ENCODE measurements at regions not wholly inside any gene's neighbourhood (a gene's known extent, or its start where the extent isn't known, plus 50 kb on each side); places are given as distances from the start of the nearest gene placed in this dataset.

DNA sequence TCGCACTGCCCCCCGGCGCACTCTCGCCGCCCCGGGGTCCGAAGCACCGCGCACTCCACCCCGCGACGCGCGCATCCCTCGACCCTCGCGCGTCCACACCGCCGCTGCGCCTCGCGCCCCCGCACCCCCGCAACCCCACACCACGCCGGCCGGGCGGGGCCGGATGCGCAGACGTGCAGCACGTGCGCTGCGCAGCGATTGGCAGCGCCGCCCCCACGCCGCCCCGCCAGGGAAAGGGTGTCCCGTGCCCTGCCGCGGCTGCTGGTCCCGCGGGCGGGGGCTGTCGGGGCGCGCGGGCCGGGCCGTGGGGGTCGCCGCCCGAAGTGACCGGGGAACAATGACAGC is 53.7 kb upstream of the KDM7A start:
- TF ChIP-seq, protein P1, sequence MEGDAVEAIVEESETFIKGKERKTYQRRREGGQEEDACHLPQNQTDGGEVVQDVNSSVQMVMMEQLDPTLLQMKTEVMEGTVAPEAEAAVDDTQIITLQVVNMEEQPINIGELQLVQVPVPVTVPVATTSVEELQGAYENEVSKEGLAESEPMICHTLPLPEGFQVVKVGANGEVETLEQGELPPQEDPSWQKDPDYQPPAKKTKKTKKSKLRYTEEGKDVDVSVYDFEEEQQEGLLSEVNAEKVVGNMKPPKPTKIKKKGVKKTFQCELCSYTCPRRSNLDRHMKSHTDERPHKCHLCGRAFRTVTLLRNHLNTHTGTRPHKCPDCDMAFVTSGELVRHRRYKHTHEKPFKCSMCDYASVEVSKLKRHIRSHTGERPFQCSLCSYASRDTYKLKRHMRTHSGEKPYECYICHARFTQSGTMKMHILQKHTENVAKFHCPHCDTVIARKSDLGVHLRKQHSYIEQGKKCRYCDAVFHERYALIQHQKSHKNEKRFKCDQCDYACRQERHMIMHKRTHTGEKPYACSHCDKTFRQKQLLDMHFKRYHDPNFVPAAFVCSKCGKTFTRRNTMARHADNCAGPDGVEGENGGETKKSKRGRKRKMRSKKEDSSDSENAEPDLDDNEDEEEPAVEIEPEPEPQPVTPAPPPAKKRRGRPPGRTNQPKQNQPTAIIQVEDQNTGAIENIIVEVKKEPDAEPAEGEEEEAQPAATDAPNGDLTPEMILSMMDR (IDR thresholded peaks at IDR 0.05), result no peak
- TF ChIP-seq, protein P2, sequence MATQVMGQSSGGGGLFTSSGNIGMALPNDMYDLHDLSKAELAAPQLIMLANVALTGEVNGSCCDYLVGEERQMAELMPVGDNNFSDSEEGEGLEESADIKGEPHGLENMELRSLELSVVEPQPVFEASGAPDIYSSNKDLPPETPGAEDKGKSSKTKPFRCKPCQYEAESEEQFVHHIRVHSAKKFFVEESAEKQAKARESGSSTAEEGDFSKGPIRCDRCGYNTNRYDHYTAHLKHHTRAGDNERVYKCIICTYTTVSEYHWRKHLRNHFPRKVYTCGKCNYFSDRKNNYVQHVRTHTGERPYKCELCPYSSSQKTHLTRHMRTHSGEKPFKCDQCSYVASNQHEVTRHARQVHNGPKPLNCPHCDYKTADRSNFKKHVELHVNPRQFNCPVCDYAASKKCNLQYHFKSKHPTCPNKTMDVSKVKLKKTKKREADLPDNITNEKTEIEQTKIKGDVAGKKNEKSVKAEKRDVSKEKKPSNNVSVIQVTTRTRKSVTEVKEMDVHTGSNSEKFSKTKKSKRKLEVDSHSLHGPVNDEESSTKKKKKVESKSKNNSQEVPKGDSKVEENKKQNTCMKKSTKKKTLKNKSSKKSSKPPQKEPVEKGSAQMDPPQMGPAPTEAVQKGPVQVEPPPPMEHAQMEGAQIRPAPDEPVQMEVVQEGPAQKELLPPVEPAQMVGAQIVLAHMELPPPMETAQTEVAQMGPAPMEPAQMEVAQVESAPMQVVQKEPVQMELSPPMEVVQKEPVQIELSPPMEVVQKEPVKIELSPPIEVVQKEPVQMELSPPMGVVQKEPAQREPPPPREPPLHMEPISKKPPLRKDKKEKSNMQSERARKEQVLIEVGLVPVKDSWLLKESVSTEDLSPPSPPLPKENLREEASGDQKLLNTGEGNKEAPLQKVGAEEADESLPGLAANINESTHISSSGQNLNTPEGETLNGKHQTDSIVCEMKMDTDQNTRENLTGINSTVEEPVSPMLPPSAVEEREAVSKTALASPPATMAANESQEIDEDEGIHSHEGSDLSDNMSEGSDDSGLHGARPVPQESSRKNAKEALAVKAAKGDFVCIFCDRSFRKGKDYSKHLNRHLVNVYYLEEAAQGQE (IDR thresholded peaks at IDR 0.05; ENCODE audit: insufficient read depth in 1 of 2, low read depth in 2 of 2, low read length in 1 of 2), result no peak
- TF ChIP-seq TCF7L2 (IDR thresholded peaks at IDR 0.05; ENCODE audit: low read depth, low read length) (no peak), POLR2AphosphoS5 (IDR thresholded peaks at IDR 0.05; ENCODE audit: low read depth, low read length) (no peak)

All from Panc1 (cell line).